ENCODE measurements at regions not wholly inside any gene's neighbourhood (a gene's known extent, or its start where the extent isn't known, plus 50 kb on each side); places are given as distances from the start of the nearest gene placed in this dataset.

- ChIA-PET CTCF (interaction anchor here (1.3 to 2.2 kb wide), 2 partner anchors 8 to 10 kb away, joined by 6 read pairs; no protein-coding TSS in a partner anchor), POLR2A (no interaction called here)
- TF ChIP-seq CTCF (IDR thresholded peaks at IDR 0.05; ENCODE audit: control extremely low read depth, extremely low read depth, low read depth, missing control alignments), result no peak
Observed at GRCh38 chr5:72602696-72603685, 95.8 kb upstream of the ZNF366 start.

GRCh38 chr5:72601861-72602260, 94.7 kb upstream of the ZNF366 start:
- TF ChIP-seq CTCF (IDR thresholded peaks at IDR 0.05; ENCODE audit: control extremely low read depth, extremely low read depth, low read depth, missing control alignments), result no peak
- ChIA-PET CTCF (interaction anchor here (1.2 to 2.2 kb wide), 2 partner anchors 9 kb away, joined by 6 to 7 read pairs; no protein-coding TSS in a partner anchor), POLR2A (no interaction called here)
- DNase-seq (ENCODE audit: extremely low spot score), result no peak

More at GRCh38 chr5:72602696-72603685, 95.8 kb upstream of the ZNF366 start:
- no peak for DNase-seq (ENCODE audit: extremely low spot score)

GRCh38 chr5:72600391-72600981, 93.3 kb upstream of the ZNF366 start:
- no peak for TF ChIP-seq CTCF (IDR thresholded peaks at IDR 0.05; ENCODE audit: control extremely low read depth, extremely low read depth, low read depth, missing control alignments)
- POLR2A ChIA-PET, result no interaction called here

GRCh38 chr5:72599519-72600370, 92.5 kb upstream of the ZNF366 start:
- ChIA-PET POLR2A (no interaction called here), CTCF (interaction anchor here (1.0 to 2.4 kb wide), 2 partner anchors 12 to 31 kb away, joined by 3 to 8 read pairs; no protein-coding TSS in a partner anchor)
- TF ChIP-seq CTCF (IDR thresholded peaks at IDR 0.05; ENCODE audit: control extremely low read depth, extremely low read depth, low read depth, missing control alignments), result no peak
- DNase-seq (ENCODE audit: extremely low spot score), result no peak

More at GRCh38 chr5:72600391-72600981, 93.3 kb upstream of the ZNF366 start:
- DNase-seq (ENCODE audit: extremely low spot score), result no peak
- CTCF ChIA-PET, result interaction anchor here (2.2 kb wide), 1 partner anchor 8 kb away, joined by 6 read pairs; no protein-coding TSS in a partner anchor

GRCh38 chr5:72599065-72599433, 91.8 kb upstream of the ZNF366 start:
- CTCF ChIA-PET, result interaction anchor here (1.0 to 2.4 kb wide), 2 partner anchors 12 to 31 kb away, joined by 3 to 8 read pairs; no protein-coding TSS in a partner anchor

More at GRCh38 chr5:72599065-72599433, 91.8 kb upstream of the ZNF366 start:
- POLR2A ChIA-PET, result no interaction called here
- DNase-seq (ENCODE audit: extremely low spot score), result no peak
- TF ChIP-seq CTCF (IDR thresholded peaks at IDR 0.05; ENCODE audit: control extremely low read depth, extremely low read depth, low read depth, missing control alignments), result no peak

Data from GM10248 (cell line).